ENCODE measurements at regions not wholly inside any gene's neighbourhood (a gene's known extent, or its start where the extent isn't known, plus 50 kb on each side); places are given as distances from the start of the nearest gene placed in this dataset.

GRCh38 chr1:88433556-88433955 is 250.5 kb upstream of the PKN2 start (continued):
- TF ChIP-seq ZBTB4 (CRISPR knock-in tag; IDR thresholded peaks at IDR 0.05) (no peak), ATF3 (IDR thresholded peaks at IDR 0.05; ENCODE audit: borderline replicate concordance, extremely low read depth, low read depth, low read length) (no peak), SIX5 (IDR thresholded peaks at IDR 0.05; ENCODE audit: low read depth, low read length, severe bottlenecking) (no peak), YBX1 (IDR thresholded peaks at IDR 0.05) (no peak), CBX5 (IDR thresholded peaks at IDR 0.05; ENCODE audit: low read depth) (no peak), EZH2 (IDR thresholded peaks at IDR 0.05; ENCODE audit: borderline replicate concordance, control insufficient read depth, low read depth, low read length) (no peak)

- H3K4me1 ChIP-seq (ENCODE audit: control insufficient read depth, insufficient read depth, low read length) = no peaks in the 10 kb centered on the region
- CTCF ChIA-PET = no interaction called here
- intact Hi-C loops (cut with micrococcal nuclease; ENCODE audit: unreplicated experiment) (no loop called here), in situ Hi-C loops (cut with MboI) (no loop called here)
- no peak overlapping the region for H3K27ac ChIP-seq (ENCODE audit: control insufficient read depth, insufficient read depth)
- no peak overlapping the region for H2AFZ ChIP-seq (ENCODE audit: control insufficient read depth, low read depth, low read length)
- DNase-seq (ENCODE audit: low read depth, low spot score) = no peak
- H3K9me3 ChIP-seq (replicated peaks; ENCODE audit: control insufficient read depth, insufficient read depth, low read length) = no peaks in the 10 kb centered on the region
- H3K4me3 ChIP-seq = no peak overlapping the region
- H3K27me3 ChIP-seq (replicated peaks in 1 of 2; ENCODE audit: control insufficient read depth in 2 of 2, insufficient read depth in 2 of 2, low read length in 1 of 2) = no peaks in the 10 kb centered on the region
- no TSS peak for BruUV-seq (replicated peaks)
- ATAC-seq = no peak
- POLR2A ChIA-PET = no interaction called here
- FAIRE-seq = no peak
- no peaks in the 10 kb centered on the region for H3K36me3 ChIP-seq (ENCODE audit: control insufficient read depth in 2 of 2, insufficient read depth in 2 of 2, low read length in 1 of 2)
- no peaks in the 10 kb centered on the region for H3K79me2 ChIP-seq (ENCODE audit: control insufficient read depth, insufficient read depth, low read length)
- RAD21 ChIA-PET (ENCODE audit: unreplicated experiment) = no interaction called here
- no peaks in the 10 kb centered on the region for H4K20me1 ChIP-seq (ENCODE audit: control insufficient read depth, insufficient read depth)
- SMC1A ChIA-PET (ENCODE audit: uncharacterized antibody, unreplicated experiment) = interaction anchor here (0.9 kb wide), 1 partner anchor 21 kb away, joined by 3 read pairs; no protein-coding TSS in a partner anchor
- H3K9ac ChIP-seq (ENCODE audit: control insufficient read depth, insufficient read depth, low read length) = no peak overlapping the region
- no peak overlapping the region for H3K4me2 ChIP-seq (ENCODE audit: control insufficient read depth, insufficient read depth)
- TF ChIP-seq TAF1 (IDR thresholded peaks at IDR 0.05; ENCODE audit: borderline replicate concordance, low read depth, low read length) (no peak), USF1 (IDR thresholded peaks at IDR 0.05; ENCODE audit: borderline replicate concordance, extremely low read length, insufficient read depth, low read depth, low read length) (no peak), ZNF274 (IDR thresholded peaks at IDR 0.05; ENCODE audit: insufficient read depth, insufficient read length) (no peak), PAX5 (IDR thresholded peaks at IDR 0.05; ENCODE audit: borderline replicate concordance, low read depth, low read length) (no peak), SREBF2 (IDR thresholded peaks at IDR 0.05; ENCODE audit: low read length) (no peak), ZBTB11 (CRISPR knock-in tag; IDR thresholded peaks at IDR 0.05) (no peak)
Observed at GRCh38 chr1:88434836-88435235, 249.2 kb upstream of the PKN2 start.

Data from GM12878 (cell line).